ENCODE measurements at regions not wholly inside any gene's neighbourhood (a gene's known extent, or its start where the extent isn't known, plus 50 kb on each side); places are given as distances from the start of the nearest gene placed in this dataset.

GRCh38 chr11:103682318-103683184, 353.9 kb upstream of the DDI1 start:
- H3K4me3 ChIP-seq (ENCODE audit: low read depth, low read length) = no peak overlapping the region
- TF ChIP-seq CTCF (IDR thresholded peaks at IDR 0.05; ENCODE audit: control insufficient read depth, extremely low read depth, insufficient read depth) = peak; percentile 95
- DNase-seq (ENCODE audit: low read depth) = no peak

GRCh38 chr11:103683576-103683975, 352.9 kb upstream of the DDI1 start:
- no peak for TF ChIP-seq CTCF (IDR thresholded peaks at IDR 0.05; ENCODE audit: control insufficient read depth, extremely low read depth, insufficient read depth)
- H3K4me3 ChIP-seq (ENCODE audit: low read depth, low read length) = no peak overlapping the region
- no peak for DNase-seq (ENCODE audit: low read depth)

- TF ChIP-seq CTCF (IDR thresholded peaks at IDR 0.05; ENCODE audit: control insufficient read depth, extremely low read depth, insufficient read depth) = no peak
- H3K4me3 ChIP-seq (ENCODE audit: low read depth, low read length) = no peak overlapping the region
- no peak for DNase-seq (ENCODE audit: low read depth)
Observed at GRCh38 chr11:103688924-103689323, 347.5 kb upstream of the DDI1 start.

GRCh38 chr11:103690356-103690755, 346.1 kb upstream of the DDI1 start:
- DNase-seq (ENCODE audit: low read depth) = no peak
- H3K4me3 ChIP-seq (ENCODE audit: low read depth, low read length) = no peak overlapping the region
- TF ChIP-seq CTCF (IDR thresholded peaks at IDR 0.05; ENCODE audit: control insufficient read depth, extremely low read depth, insufficient read depth) = no peak

GRCh38 chr11:103696123-103696522, 340.3 kb upstream of the DDI1 start:
- TF ChIP-seq CTCF (IDR thresholded peaks at IDR 0.05; ENCODE audit: control insufficient read depth, extremely low read depth, insufficient read depth) = no peak
- H3K4me3 ChIP-seq (ENCODE audit: low read depth, low read length) = no peak overlapping the region
- DNase-seq (ENCODE audit: low read depth) = no peak

- no peak for DNase-seq (ENCODE audit: low read depth)
- no peak overlapping the region for H3K4me3 ChIP-seq (ENCODE audit: low read depth, low read length)
- peak; percentile 15; the same call in 1 of the 2 replicates for TF ChIP-seq CTCF (IDR thresholded peaks at IDR 0.05; ENCODE audit: control insufficient read depth, extremely low read depth, insufficient read depth)
Observed at GRCh38 chr11:103699216-103699615, 337.2 kb upstream of the DDI1 start.

- no peak for TF ChIP-seq CTCF (IDR thresholded peaks at IDR 0.05; ENCODE audit: control insufficient read depth, extremely low read depth, insufficient read depth)
- no peak for DNase-seq (ENCODE audit: low read depth)
- no peak overlapping the region for H3K4me3 ChIP-seq (ENCODE audit: low read depth, low read length)
Observed at GRCh38 chr11:103699656-103700055, 336.8 kb upstream of the DDI1 start.
